OCI-LY1 (cell line): ENCODE measurements at regions not wholly inside any gene's neighbourhood (a gene's known extent, or its start where the extent isn't known, plus 50 kb on each side); places are given as distances from the start of the nearest gene placed in this dataset.

Source experiments
- EZH2 ChIP-seq: fragments of 200-600 bp; sonication (generic), shearing (Covaris generic); IDR thresholded peaks from 2 replicates; pipeline ENCODE4 v1.8.0; 2017; ENCODE audit warnings: borderline replicate concordance, mixed run types, mild to moderate bottlenecking, antibody characterized with exemption, low read length, moderate library complexity, mixed read lengths
- TF ChIP-seq, protein P1 (sequence below): fragments of 200-600 bp; sonication (generic), shearing (Covaris generic); IDR thresholded peaks from 2 replicates; pipeline ENCODE4 v1.5.1; 2017; ENCODE audit warnings: mild to moderate bottlenecking, antibody characterized with exemption, low read length, moderate library complexity, mixed read lengths

DNA sequence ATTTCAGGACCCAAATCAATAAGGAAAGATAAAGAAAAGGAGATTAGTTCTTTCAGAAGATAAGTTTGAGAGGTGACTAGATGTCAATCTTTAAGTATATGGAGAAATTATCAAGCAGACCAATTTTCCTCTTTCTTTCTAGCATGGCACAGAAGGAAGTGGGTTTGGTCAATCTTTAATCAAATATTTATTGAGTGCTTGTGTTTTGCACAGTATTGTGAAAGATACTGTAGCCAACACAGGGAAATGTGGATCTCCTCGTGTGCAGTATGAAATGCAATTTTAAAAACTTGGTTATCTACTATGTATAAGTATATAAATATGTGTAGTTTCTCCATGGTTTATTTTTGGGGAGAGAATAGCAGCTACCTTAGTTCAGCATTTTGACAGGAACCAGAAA, 655.2 kb downstream of the RAPGEF2 start:
- TF ChIP-seq, protein P1, sequence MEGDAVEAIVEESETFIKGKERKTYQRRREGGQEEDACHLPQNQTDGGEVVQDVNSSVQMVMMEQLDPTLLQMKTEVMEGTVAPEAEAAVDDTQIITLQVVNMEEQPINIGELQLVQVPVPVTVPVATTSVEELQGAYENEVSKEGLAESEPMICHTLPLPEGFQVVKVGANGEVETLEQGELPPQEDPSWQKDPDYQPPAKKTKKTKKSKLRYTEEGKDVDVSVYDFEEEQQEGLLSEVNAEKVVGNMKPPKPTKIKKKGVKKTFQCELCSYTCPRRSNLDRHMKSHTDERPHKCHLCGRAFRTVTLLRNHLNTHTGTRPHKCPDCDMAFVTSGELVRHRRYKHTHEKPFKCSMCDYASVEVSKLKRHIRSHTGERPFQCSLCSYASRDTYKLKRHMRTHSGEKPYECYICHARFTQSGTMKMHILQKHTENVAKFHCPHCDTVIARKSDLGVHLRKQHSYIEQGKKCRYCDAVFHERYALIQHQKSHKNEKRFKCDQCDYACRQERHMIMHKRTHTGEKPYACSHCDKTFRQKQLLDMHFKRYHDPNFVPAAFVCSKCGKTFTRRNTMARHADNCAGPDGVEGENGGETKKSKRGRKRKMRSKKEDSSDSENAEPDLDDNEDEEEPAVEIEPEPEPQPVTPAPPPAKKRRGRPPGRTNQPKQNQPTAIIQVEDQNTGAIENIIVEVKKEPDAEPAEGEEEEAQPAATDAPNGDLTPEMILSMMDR, result no peak
- TF ChIP-seq EZH2, result no peak
